Memory B cell (primary cell): ENCODE measurements at regions not wholly inside any gene's neighbourhood (a gene's known extent, or its start where the extent isn't known, plus 50 kb on each side); places are given as distances from the start of the nearest gene placed in this dataset.

ENCODE experiments used
- ATAC-seq: fragments of 150-1000 bp; cut with Tn5 transposase; 2 replicates; pipeline ENCODE4 v1.10.0; 2021; ENCODE audit warnings: low read depth, mild to moderate bottlenecking, moderate library complexity
- DNase-seq, 2 donors: peaks; one replicate each; pipeline ENCODE4 v3.0.0; 2022; ENCODE audit warnings: low spot score in 2 of 2
- H3K27ac Mint-ChIP-seq: one replicate; pipeline ENCODE4 v1.8.0; 2022; ENCODE audit warnings: mild to moderate bottlenecking, moderate library complexity, mixed read lengths
- H3K27me3 Mint-ChIP-seq: one replicate; pipeline ENCODE4 v1.8.0; 2022; ENCODE audit warnings: mixed read lengths
- H3K36me3 Mint-ChIP-seq: one replicate; pipeline ENCODE4 v1.8.0; 2022; ENCODE audit warnings: mild to moderate bottlenecking, mixed read lengths
- H3K4me1 Mint-ChIP-seq: one replicate; pipeline ENCODE4 v1.8.0; 2022; ENCODE audit warnings: mixed read lengths
- H3K4me3 Mint-ChIP-seq: one replicate; pipeline ENCODE4 v1.8.0; 2022; ENCODE audit warnings: mild to moderate bottlenecking, moderate library complexity, mixed read lengths
- H3K9me3 Mint-ChIP-seq: one replicate; pipeline ENCODE4 v1.8.0; 2022; ENCODE audit warnings: mixed read lengths

GRCh38 chr10:130729876-130730275 lies 581.6 kb downstream of the TCERG1L start:
- H3K4me1 Mint-ChIP-seq: no peaks in the 10 kb centered on the region
- DNase-seq: no peak
- H3K27me3 Mint-ChIP-seq: peaks cover 1% of the 10 kb centered on the region
- no peaks in the 10 kb centered on the region for H3K36me3 Mint-ChIP-seq
- ATAC-seq: no peak
- no peak overlapping the region for H3K27ac Mint-ChIP-seq
- H3K9me3 Mint-ChIP-seq: peaks cover 4% of the 10 kb centered on the region
- H3K4me3 Mint-ChIP-seq: no peak overlapping the region

DNA sequence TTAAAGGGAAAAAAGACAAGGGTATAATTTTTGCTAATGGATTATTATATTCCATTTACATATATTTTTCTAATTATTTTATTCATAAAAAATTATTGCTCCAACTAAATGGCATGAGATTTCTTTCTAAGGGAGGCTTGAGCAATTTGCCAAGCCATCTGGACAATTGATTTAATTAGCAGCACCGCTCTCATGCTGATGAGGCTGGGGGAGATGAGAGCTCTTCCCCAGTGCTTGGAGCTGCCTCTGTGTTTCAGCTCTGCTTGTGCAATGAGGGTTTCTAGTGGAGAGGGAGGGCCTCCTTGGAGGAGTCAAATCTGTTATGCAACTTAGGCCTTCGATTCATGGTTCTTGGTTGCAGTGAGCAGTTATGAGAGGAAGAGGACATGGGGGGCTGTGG lies 574.3 kb downstream of the TCERG1L start:
- Mint-ChIP-seq H3K9me3 (peaks cover 16% of the 10 kb centered on the region), H3K4me3 (no peak overlapping the region), H3K4me1 (no peaks in the 10 kb centered on the region), H3K27me3 (peaks cover 1% of the 10 kb centered on the region), H3K27ac (no peak overlapping the region), H3K36me3 (no peaks in the 10 kb centered on the region)
- ATAC-seq: no peak
- DNase-seq: no peak

- no peak overlapping the region for H3K4me3 Mint-ChIP-seq
- peaks cover 16% of the 10 kb centered on the region for H3K9me3 Mint-ChIP-seq
- peaks cover 1% of the 10 kb centered on the region for H3K27me3 Mint-ChIP-seq
- no peak overlapping the region for H3K27ac Mint-ChIP-seq
- ATAC-seq (no peak), DNase-seq (no peak)
- H3K4me1 Mint-ChIP-seq: no peaks in the 10 kb centered on the region
- no peaks in the 10 kb centered on the region for H3K36me3 Mint-ChIP-seq
These were observed 573.9 kb downstream of the TCERG1L start for GRCh38 chr10:130737621-130738020.

DNA sequence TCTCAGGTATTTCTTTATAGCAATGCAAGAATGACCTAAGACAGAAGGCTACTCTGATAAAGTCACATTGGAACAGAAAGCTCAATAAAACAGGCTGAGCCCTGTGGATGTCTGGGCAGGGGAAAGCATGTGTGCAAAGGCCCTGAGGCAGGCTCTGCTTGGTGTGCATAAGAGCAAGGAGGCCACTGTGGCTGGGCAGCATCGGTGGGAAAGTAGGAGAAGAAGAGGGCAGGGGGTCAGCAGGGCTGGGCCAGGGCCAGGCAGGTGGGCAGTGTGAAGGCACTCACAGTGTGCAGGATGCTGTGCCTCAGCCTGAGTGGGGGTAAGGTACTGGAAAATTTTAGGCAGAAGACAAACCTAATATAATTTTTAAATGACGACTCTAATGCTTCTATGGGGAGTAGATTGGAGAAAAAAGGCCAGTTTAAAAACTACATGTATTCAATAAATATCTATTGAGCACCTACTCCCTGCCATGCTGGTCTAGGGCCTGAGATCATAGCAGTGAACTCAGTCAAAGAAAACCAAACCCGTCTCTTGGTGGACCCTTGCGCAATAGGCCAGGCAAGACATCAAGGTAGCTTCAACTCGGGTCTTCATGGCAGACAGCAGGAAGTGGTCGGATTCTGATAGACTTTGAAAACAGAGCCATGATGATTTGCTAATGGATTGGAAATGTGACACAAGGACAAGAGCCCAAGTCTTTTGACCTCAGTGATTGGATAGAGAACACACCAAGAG lies 572.3 kb downstream of the TCERG1L start:
- H3K9me3 Mint-ChIP-seq: peaks cover 14% of the 10 kb centered on the region
- peaks cover under 1% of the 10 kb centered on the region for H3K27me3 Mint-ChIP-seq
- no peaks in the 10 kb centered on the region for H3K4me1 Mint-ChIP-seq
- no peak overlapping the region for H3K27ac Mint-ChIP-seq
- DNase-seq (no peak), ATAC-seq (no peak)
- H3K36me3 Mint-ChIP-seq: no peaks in the 10 kb centered on the region
- H3K4me3 Mint-ChIP-seq: no peak overlapping the region

GRCh38 chr10:130739757-130740145 lies 571.8 kb downstream of the TCERG1L start:
- Mint-ChIP-seq H3K27ac (no peak overlapping the region), H3K9me3 (peaks cover 12% of the 10 kb centered on the region), H3K36me3 (no peaks in the 10 kb centered on the region), H3K4me3 (no peak overlapping the region), H3K4me1 (no peaks in the 10 kb centered on the region), H3K27me3 (no peaks in the 10 kb centered on the region)
- ATAC-seq: no peak
- DNase-seq: no peak

- H3K36me3 Mint-ChIP-seq: no peaks in the 10 kb centered on the region
- no peaks in the 10 kb centered on the region for H3K27me3 Mint-ChIP-seq
- no peak overlapping the region for H3K4me3 Mint-ChIP-seq
- no peaks in the 10 kb centered on the region for H3K4me1 Mint-ChIP-seq
- H3K9me3 Mint-ChIP-seq: peaks cover 10% of the 10 kb centered on the region
- H3K27ac Mint-ChIP-seq: no peak overlapping the region
- DNase-seq (no peak), ATAC-seq (no peak)
These were observed 571.4 kb downstream of the TCERG1L start for GRCh38 chr10:130740166-130740565.

DNA sequence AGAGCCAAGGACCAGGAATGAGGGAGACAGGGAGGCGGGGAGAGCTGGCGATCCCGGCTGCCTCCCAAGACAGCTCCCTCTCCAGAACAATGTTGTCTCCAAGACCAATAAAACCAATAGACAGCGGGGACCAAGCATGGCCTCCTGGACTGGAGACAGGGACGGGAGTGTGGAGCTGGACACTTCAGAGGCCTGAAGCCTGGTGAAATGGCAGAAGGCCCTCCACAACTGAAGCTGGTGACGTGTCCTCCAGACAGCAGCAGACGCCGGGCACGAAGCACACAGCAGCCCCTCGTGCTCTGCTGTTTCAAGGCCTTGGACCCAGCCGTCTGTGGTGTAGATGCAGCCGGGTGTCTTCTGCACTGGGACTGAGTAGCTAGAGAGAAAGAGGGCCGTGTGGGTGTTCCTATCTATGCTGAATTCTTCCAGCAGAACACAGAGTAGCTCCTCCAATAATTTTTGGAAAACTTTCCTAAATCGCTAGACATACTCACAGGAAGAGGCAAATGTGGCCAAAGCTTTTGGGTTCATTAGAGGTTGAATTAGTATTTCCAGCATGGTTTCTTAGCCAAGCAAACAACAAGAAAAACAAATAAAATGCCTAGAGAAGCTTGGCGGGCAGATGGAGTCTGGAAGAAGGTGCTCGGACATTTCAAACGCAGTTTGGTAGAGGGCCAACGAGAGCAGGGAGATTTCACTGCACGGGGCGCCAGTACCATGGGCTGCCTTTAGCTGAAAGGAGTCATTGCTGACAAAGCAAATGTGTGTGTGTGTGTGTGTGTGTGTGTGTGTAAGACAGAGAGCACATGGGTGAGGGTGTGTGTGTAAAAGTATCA lies 570.4 kb downstream of the TCERG1L start:
- ATAC-seq: no peak
- DNase-seq: no peak
- Mint-ChIP-seq H3K27me3 (no peaks in the 10 kb centered on the region), H3K27ac (no peak overlapping the region), H3K9me3 (peaks cover 8% of the 10 kb centered on the region), H3K4me3 (no peak overlapping the region), H3K4me1 (no peaks in the 10 kb centered on the region), H3K36me3 (no peaks in the 10 kb centered on the region)

- peaks cover 8% of the 10 kb centered on the region for H3K9me3 Mint-ChIP-seq
These were observed 569.3 kb downstream of the TCERG1L start for GRCh38 chr10:130741901-130742855.

GRCh38 chr10:130742941-130743675 lies 568.4 kb downstream of the TCERG1L start:
- peaks cover 5% of the 10 kb centered on the region for H3K9me3 Mint-ChIP-seq
- H3K27ac Mint-ChIP-seq: no peak overlapping the region
- no peak for DNase-seq
- no peak for ATAC-seq
- no peak overlapping the region for H3K4me3 Mint-ChIP-seq
- no peaks in the 10 kb centered on the region for H3K4me1 Mint-ChIP-seq
- H3K27me3 Mint-ChIP-seq: no peaks in the 10 kb centered on the region
- no peaks in the 10 kb centered on the region for H3K36me3 Mint-ChIP-seq

More at GRCh38 chr10:130741901-130742855, 569.3 kb downstream of the TCERG1L start:
- Mint-ChIP-seq H3K27me3 (no peaks in the 10 kb centered on the region), H3K27ac (no peak overlapping the region), H3K4me3 (no peak overlapping the region), H3K36me3 (no peaks in the 10 kb centered on the region), H3K4me1 (no peaks in the 10 kb centered on the region)
- no peak for DNase-seq
- ATAC-seq: no peak

GRCh38 chr10:130743751-130744271 lies 567.7 kb downstream of the TCERG1L start:
- no peak overlapping the region for H3K27ac Mint-ChIP-seq
- no peak overlapping the region for H3K4me3 Mint-ChIP-seq
- H3K9me3 Mint-ChIP-seq: peaks cover 4% of the 10 kb centered on the region
- H3K36me3 Mint-ChIP-seq: no peaks in the 10 kb centered on the region
- H3K4me1 Mint-ChIP-seq: no peaks in the 10 kb centered on the region
- DNase-seq (no peak), ATAC-seq (no peak)
- H3K27me3 Mint-ChIP-seq: no peaks in the 10 kb centered on the region

DNA sequence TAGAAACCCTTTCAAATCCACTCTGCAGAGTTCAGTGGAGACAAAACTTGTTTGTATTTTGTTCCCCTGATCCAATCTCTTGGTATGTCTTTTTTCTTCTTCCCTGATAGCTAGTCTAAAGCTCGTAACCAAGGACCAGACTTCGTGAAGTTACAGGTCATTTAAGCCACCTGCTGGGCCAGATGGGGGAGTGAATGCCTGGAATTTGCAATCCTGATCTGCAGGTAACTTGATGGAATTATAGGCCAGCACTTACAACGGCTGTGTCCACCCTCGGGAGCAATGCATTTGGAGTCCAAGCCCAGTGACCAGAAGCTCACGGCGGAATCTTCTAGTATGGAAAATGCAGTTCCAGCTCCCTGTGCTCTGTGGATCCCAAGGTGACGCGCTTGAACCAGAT lies 566.9 kb downstream of the TCERG1L start:
- no peak for ATAC-seq
- Mint-ChIP-seq H3K36me3 (no peaks in the 10 kb centered on the region), H3K27me3 (no peaks in the 10 kb centered on the region)

DNA sequence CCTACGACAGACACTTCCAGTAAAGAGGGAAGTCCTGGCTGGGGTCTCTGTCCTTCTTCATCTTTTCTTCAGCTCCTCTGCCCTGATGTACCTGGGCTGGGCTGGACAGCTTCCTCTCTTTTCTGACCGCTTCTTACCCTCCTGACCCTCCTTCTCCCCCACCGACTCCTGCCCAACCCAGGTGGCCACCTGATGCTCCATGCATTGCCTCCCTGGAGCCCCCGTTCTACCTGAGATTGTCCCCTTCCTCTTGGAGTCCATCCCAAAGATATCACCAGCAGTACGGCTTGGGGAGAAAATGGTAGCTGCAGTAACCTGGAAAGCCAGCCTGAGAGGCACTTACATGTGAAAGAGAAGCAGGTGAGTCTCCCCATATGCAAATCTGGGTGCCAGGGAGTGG lies 566.3 kb downstream of the TCERG1L start:
- Mint-ChIP-seq H3K4me1 (no peaks in the 10 kb centered on the region), H3K27ac (no peak overlapping the region), H3K4me3 (no peak overlapping the region), H3K27me3 (no peaks in the 10 kb centered on the region), H3K36me3 (no peaks in the 10 kb centered on the region), H3K9me3 (no peaks in the 10 kb centered on the region)
- DNase-seq (no peak), ATAC-seq (no peak)

More for the DNA sequence above, 566.9 kb downstream of the TCERG1L start:
- Mint-ChIP-seq H3K4me1 (no peaks in the 10 kb centered on the region), H3K9me3 (peaks cover 3% of the 10 kb centered on the region), H3K27ac (no peak overlapping the region), H3K4me3 (no peak overlapping the region)
- no peak for DNase-seq

DNA sequence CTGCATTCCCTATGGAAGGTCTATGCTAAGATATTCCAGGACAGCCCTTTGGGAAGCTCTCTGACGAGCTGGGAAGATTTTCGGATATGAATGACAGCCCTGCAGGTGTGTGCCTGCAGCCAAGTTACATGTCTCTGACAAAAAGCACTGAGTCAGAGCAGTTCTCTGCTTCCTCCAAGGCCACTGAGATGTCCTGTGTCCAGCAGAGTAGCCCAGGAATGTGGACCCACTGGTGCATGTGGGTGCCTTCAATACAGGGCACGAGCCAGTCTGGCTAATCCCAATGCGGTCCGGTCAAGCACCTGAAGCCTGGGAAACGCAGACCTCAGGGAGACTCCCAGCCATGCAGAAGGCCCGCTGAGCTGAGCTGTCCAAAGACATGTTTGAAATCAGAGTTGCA lies 565.7 kb downstream of the TCERG1L start:
- ATAC-seq (no peak), DNase-seq (no peak)
- no peaks in the 10 kb centered on the region for H3K27me3 Mint-ChIP-seq
- H3K9me3 Mint-ChIP-seq: no peaks in the 10 kb centered on the region
- no peaks in the 10 kb centered on the region for H3K4me1 Mint-ChIP-seq
- no peak overlapping the region for H3K4me3 Mint-ChIP-seq
- H3K36me3 Mint-ChIP-seq: no peaks in the 10 kb centered on the region
- no peak overlapping the region for H3K27ac Mint-ChIP-seq
